SK-N-SH (cell line): ENCODE measurements at regions not wholly inside any gene's neighbourhood (a gene's known extent, or its start where the extent isn't known, plus 50 kb on each side); places are given as distances from the start of the nearest gene placed in this dataset.

Experiments used
- CTCF ChIA-PET: fragments of 300-600, 350-600 bp; formaldehyde crosslinking; extraction: SDS; loops from one replicate; lab custom pipeline; 2021; lab: Yijun Ruan, JAX
- POLR2A ChIA-PET: fragments of 350-600 bp; sonication (Branson Sonifier 250); formaldehyde crosslinking; extraction: SDS; loops from one replicate; lab custom pipeline; 2020; ENCODE audit warnings: antibody characterized with exemption, inconsistent platforms; lab: Yijun Ruan, JAX
- DNase-seq: peaks from one replicate; pipeline ENCODE4 v3.0.0; 2012
- H2AFZ ChIP-seq: fragments of 200-600 bp; sonication (generic); 2 replicates; pipeline ENCODE4 v1.8.1; 2016; ENCODE audit warnings: antibody characterized with exemption, mild to moderate bottlenecking, low read depth
- H3F3A ChIP-seq: fragments of 200-600 bp; sonication (generic); replicated peaks from 2 replicates; pipeline ENCODE3; 2016; ENCODE audit warnings: antibody characterized with exemption, mild to moderate bottlenecking; ENCODE audit not compliant: insufficient read depth
- H3K27ac ChIP-seq, 2 experiments: fragments of 200-500 bp in 1 of 2; fragments of 200-600 bp in 1 of 2; sonication (Bioruptor generic) in 1 of 2; sonication (generic), shearing (Covaris generic) in 1 of 2; 2 replicates each; pipeline versions ENCODE4 v1.5.1 to v1.6.1; 2014 to 2016; ENCODE audit warnings: low read depth in 2 of 2, inconsistent platforms in 1 of 2, low read length in 1 of 2, mild to moderate bottlenecking in 1 of 2, mixed read lengths in 1 of 2
- H3K27me3 ChIP-seq: fragments of 200-600 bp; sonication (generic), shearing (Covaris generic); 2 replicates; pipeline ENCODE4 v1.6.1; 2016; ENCODE audit warnings: mixed run types; ENCODE audit not compliant: insufficient read depth
- H3K36me3 ChIP-seq, 2 experiments: fragments of 200-500 bp in 1 of 2; fragments of 200-600 bp in 1 of 2; sonication (Bioruptor generic) in 1 of 2; sonication (generic) in 1 of 2; replicated peaks in 1 of 2; 2 replicates each; pipeline versions ENCODE3 to v1.5.1; 2014 to 2016; ENCODE audit warnings: low read length in 1 of 2, mild to moderate bottlenecking in 1 of 2; ENCODE audit not compliant: insufficient read depth in 2 of 2, control insufficient read depth in 1 of 2
- H3K4me1 ChIP-seq, 2 experiments: fragments of 200-500 bp in 1 of 2; fragments of 200-600 bp in 1 of 2; sonication (Bioruptor generic) in 1 of 2; sonication (generic), shearing (Covaris generic) in 1 of 2; 2 replicates each; pipeline versions ENCODE4 v1.5.1 to v1.6.1; 2014 to 2016; ENCODE audit warnings: low read depth in 1 of 2, low read length in 1 of 2, mixed run types in 1 of 2; ENCODE audit not compliant: insufficient read depth in 2 of 2, control insufficient read depth in 1 of 2
- H3K4me2 ChIP-seq: fragments of 200-600 bp; sonication (generic), shearing (Covaris generic); 2 replicates; pipeline ENCODE4 v1.6.1; 2017; ENCODE audit warnings: mixed run types
- H3K4me3 ChIP-seq, 2 experiments: fragments of 200-500 bp in 1 of 2; fragments of 200-600 bp in 1 of 2; sonication (Bioruptor generic) in 1 of 2; sonication (generic), shearing (Covaris generic) in 1 of 2; 2 replicates each; pipeline versions ENCODE4 v1.5.1 to v1.8.1; 2014 to 2016; ENCODE audit warnings: low read depth in 2 of 2, inconsistent platforms in 1 of 2, low read length in 1 of 2, mild to moderate bottlenecking in 1 of 2, mixed read lengths in 1 of 2, moderate library complexity in 1 of 2
- H3K79me2 ChIP-seq: fragments of 200-600 bp; sonication (generic); 2 replicates; pipeline ENCODE4 v1.8.1; 2017; ENCODE audit warnings: mild to moderate bottlenecking; ENCODE audit not compliant: insufficient read depth
- H3K9ac ChIP-seq: fragments of 200-600 bp; sonication (generic); 2 replicates; pipeline ENCODE4 v1.6.1; 2017; ENCODE audit warnings: mixed run types
- H3K9me2 ChIP-seq: fragments of 200-600 bp; sonication (generic); 2 replicates; pipeline ENCODE4 v1.6.1; 2017; ENCODE audit warnings: mixed run types
- H3K9me3 ChIP-seq: fragments of 200-600 bp; sonication (generic); 2 replicates; pipeline ENCODE4 v1.6.1; 2017; ENCODE audit warnings: mixed run types, mild to moderate bottlenecking, moderate library complexity
- H4K20me1 ChIP-seq: fragments of 200-600 bp; sonication (generic); 2 replicates; pipeline ENCODE4 v1.6.1; 2017; ENCODE audit warnings: mild to moderate bottlenecking, mixed run types; ENCODE audit not compliant: insufficient read depth
- CHD2 ChIP-seq: fragments of 150-350 bp; IDR thresholded peaks from 2 replicates; pipeline ENCODE4 v1.6.1; 2018; ENCODE audit warnings: low read length; ENCODE audit not compliant: partially characterized antibody
- ELF1 ChIP-seq: IDR thresholded peaks from 2 replicates; pipeline ENCODE4 v1.4.0; 2012
- FOXM1 ChIP-seq: IDR thresholded peaks from 2 replicates; pipeline ENCODE4 v1.4.0; 2012; ENCODE audit warnings: low read depth, mild to moderate bottlenecking
- GABPA ChIP-seq: IDR thresholded peaks from 2 replicates; pipeline ENCODE4 v1.4.0; 2012; ENCODE audit warnings: low read depth, mild to moderate bottlenecking
- MEF2A ChIP-seq: IDR thresholded peaks from 2 replicates; pipeline ENCODE4 v1.4.0; 2012; ENCODE audit warnings: low read depth, borderline replicate concordance
- MXI1 ChIP-seq: IDR thresholded peaks from 2 replicates; pipeline ENCODE4 v1.6.1; 2012; ENCODE audit warnings: mild to moderate bottlenecking, low read depth, low read length, improper control_type of control experiment
- PBX3 ChIP-seq: IDR thresholded peaks from 2 replicates; pipeline ENCODE4; 2012
- RAD21 ChIP-seq: IDR thresholded peaks from 2 replicates; pipeline ENCODE4 v1.6.1; 2012; ENCODE audit warnings: mild to moderate bottlenecking, low read length
- RCOR1 ChIP-seq: fragments of 150-350 bp; IDR thresholded peaks from 2 replicates; pipeline ENCODE4 v1.6.1; 2017; ENCODE audit warnings: antibody characterized with exemption, low read length
- REST ChIP-seq: IDR thresholded peaks from 2 replicates; pipeline ENCODE4 v1.6.1; 2012; ENCODE audit warnings: mild to moderate bottlenecking, low read depth, low read length, moderate library complexity
- RFX5 ChIP-seq: IDR thresholded peaks from 2 replicates; pipeline ENCODE4 v1.6.1; 2012; ENCODE audit warnings: mild to moderate bottlenecking, improper control_type of control experiment, low read length
- RXRA ChIP-seq: IDR thresholded peaks from 2 replicates; pipeline ENCODE4 v1.4.0; 2012; ENCODE audit warnings: low read depth, mild to moderate bottlenecking, borderline replicate concordance
- SMC3 ChIP-seq: IDR thresholded peaks from 2 replicates; pipeline ENCODE4 v1.6.1; 2012; ENCODE audit warnings: low read depth, low read length, improper control_type of control experiment
- TAF1 ChIP-seq: IDR thresholded peaks from 2 replicates; pipeline ENCODE4 v1.6.1; 2012; ENCODE audit warnings: low read depth, mild to moderate bottlenecking, low read length, moderate library complexity, borderline replicate concordance
- YY1 ChIP-seq: IDR thresholded peaks from 2 replicates; pipeline ENCODE4 v1.4.0; 2012; ENCODE audit warnings: low read depth, mild to moderate bottlenecking
- WGBS: methylation state at CpG from one replicate; pipeline ENCODE4 v1.1.6; 2017; ENCODE audit warnings: low lambda C conversion rate; 5-methylcytosine and 5-hydroxymethylcytosine counted together
- TF ChIP-seq, protein P1 (sequence below): IDR thresholded peaks from 2 replicates; pipeline ENCODE4 v1.4.0; 2012; ENCODE audit warnings: low read depth, borderline replicate concordance
- TF ChIP-seq, protein P2 (sequence below): fragments of 150-350 bp; IDR thresholded peaks from 2 replicates; pipeline ENCODE4 v1.6.1; 2017; ENCODE audit warnings: antibody characterized with exemption, low read length, low read depth, borderline replicate concordance
- TF ChIP-seq, protein P3 (sequence below): fragments of 200-600 bp; sonication (generic); IDR thresholded peaks from 2 replicates; pipeline ENCODE4 v1.6.1; 2017; ENCODE audit warnings: antibody characterized with exemption, mild to moderate bottlenecking, moderate library complexity

DNA sequence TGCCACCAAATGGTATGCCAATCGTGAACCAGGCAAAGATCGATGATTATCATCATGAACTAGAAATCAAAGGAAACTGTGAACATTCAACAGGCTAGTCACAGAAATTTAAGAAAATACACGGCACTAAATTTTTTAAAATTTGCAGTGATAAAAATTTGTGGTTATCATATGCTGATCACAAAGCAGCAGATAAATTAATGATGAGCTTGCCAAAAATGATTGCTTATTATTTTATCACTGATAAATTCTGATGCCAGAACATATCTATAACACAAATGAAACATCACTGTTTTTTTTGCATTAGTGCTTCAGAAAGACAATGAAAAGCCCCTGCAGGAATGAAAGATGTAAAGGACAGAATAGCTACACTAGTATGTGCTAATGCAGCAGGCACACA lies 1413.2 kb upstream of the MAP3K7 start (continued):
- TF ChIP-seq PBX3 (no peak), RAD21 (no peak), SMC3 (no peak), RCOR1 (no peak), FOXM1 (no peak)
- TF ChIP-seq, protein P1, sequence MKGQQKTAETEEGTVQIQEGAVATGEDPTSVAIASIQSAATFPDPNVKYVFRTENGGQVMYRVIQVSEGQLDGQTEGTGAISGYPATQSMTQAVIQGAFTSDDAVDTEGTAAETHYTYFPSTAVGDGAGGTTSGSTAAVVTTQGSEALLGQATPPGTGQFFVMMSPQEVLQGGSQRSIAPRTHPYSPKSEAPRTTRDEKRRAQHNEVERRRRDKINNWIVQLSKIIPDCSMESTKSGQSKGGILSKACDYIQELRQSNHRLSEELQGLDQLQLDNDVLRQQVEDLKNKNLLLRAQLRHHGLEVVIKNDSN: no peak

- POLR2A ChIA-PET: no interaction called here
- Histone ChIP-seq H4K20me1 (no peaks in the 10 kb centered on the region), H3K9me3 (no peaks in the 10 kb centered on the region), H3K4me3 (no peak overlapping the region), H3K9ac (no peak overlapping the region), H3K4me1 (no peaks in the 10 kb centered on the region), H3K9me2 (no peaks in the 10 kb centered on the region), H3F3A (no peaks in the 10 kb centered on the region), H3K27me3 (no peaks in the 10 kb centered on the region), H2AFZ (no peak overlapping the region), H3K79me2 (no peaks in the 10 kb centered on the region), H3K4me2 (no peak overlapping the region), H3K36me3 (no peaks in the 10 kb centered on the region), H3K27ac (no peak overlapping the region)
- CTCF ChIA-PET: no interaction called here
- 0% methylated on average over 1 of the region's 1 CpG for WGBS
- TF ChIP-seq MXI1: no peak
- TF ChIP-seq MEF2A: no peak
- TF ChIP-seq SMC3: no peak
- TF ChIP-seq REST: no peak
- TF ChIP-seq FOXM1: no peak
- TF ChIP-seq, protein P2, sequence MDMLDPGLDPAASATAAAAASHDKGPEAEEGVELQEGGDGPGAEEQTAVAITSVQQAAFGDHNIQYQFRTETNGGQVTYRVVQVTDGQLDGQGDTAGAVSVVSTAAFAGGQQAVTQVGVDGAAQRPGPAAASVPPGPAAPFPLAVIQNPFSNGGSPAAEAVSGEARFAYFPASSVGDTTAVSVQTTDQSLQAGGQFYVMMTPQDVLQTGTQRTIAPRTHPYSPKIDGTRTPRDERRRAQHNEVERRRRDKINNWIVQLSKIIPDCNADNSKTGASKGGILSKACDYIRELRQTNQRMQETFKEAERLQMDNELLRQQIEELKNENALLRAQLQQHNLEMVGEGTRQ: no peak
- no peak for TF ChIP-seq PBX3
- no peak for TF ChIP-seq GABPA
- TF ChIP-seq RAD21: no peak
- no peak for TF ChIP-seq TAF1
- TF ChIP-seq, protein P3, sequence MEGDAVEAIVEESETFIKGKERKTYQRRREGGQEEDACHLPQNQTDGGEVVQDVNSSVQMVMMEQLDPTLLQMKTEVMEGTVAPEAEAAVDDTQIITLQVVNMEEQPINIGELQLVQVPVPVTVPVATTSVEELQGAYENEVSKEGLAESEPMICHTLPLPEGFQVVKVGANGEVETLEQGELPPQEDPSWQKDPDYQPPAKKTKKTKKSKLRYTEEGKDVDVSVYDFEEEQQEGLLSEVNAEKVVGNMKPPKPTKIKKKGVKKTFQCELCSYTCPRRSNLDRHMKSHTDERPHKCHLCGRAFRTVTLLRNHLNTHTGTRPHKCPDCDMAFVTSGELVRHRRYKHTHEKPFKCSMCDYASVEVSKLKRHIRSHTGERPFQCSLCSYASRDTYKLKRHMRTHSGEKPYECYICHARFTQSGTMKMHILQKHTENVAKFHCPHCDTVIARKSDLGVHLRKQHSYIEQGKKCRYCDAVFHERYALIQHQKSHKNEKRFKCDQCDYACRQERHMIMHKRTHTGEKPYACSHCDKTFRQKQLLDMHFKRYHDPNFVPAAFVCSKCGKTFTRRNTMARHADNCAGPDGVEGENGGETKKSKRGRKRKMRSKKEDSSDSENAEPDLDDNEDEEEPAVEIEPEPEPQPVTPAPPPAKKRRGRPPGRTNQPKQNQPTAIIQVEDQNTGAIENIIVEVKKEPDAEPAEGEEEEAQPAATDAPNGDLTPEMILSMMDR: no peak
- no peak for TF ChIP-seq RXRA
- TF ChIP-seq YY1: no peak
- no peak for TF ChIP-seq RFX5
- no peak for TF ChIP-seq CHD2
- no peak for TF ChIP-seq ELF1
- no peak for DNase-seq
Observed at GRCh38 chr6:91994787-91995186, 1407.9 kb upstream of the MAP3K7 start.
